NCI-H69 (cell line): ENCODE measurements at regions not wholly inside any gene's neighbourhood (a gene's known extent, or its start where the extent isn't known, plus 50 kb on each side); places are given as distances from the start of the nearest gene placed in this dataset.

Source experiments
- DNase-seq: peaks from one replicate; lab custom pipeline; 2025; lab: John Stamatoyannopoulos, UW

DNA sequence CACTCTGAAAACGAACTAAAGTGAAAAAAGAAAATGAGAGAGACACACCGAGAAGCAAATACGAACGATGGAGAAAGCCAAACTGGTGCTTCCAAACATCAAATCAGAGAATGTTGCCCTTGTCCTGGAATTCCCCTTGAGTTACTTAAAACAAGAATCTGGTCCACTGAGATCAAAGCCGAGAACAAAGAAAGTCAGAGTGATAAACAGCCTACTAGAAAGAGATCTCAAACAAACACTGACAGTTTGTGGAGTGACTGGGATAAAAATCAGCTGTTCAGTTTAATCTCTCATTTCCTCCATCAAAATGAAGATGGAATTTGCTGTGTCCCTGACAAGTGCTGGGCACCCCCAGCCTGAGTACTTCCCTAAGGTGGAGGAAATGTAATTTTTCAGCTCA, 582.6 kb downstream of the NR2F1-AS1 start:
- no peak for DNase-seq

DNA sequence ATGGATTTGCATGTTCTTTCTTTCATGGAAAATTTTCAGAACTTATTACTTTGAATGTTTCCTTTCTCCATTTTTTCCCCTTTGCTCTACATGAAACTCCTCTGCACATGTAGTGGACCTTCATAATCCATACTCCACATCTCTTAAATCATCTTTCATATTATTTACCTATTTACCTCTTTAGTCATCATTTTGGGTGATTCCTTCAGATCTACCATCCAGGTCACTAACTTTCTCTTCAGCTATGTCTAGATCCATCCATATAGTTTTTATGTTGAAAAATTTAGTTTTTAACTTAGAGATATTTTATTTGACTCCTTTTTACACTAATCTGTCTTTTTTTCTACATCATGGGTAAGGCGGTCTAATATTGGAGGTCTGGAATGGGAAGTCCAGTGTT, 586.6 kb downstream of the NR2F1-AS1 start:
- no peak for DNase-seq

DNA sequence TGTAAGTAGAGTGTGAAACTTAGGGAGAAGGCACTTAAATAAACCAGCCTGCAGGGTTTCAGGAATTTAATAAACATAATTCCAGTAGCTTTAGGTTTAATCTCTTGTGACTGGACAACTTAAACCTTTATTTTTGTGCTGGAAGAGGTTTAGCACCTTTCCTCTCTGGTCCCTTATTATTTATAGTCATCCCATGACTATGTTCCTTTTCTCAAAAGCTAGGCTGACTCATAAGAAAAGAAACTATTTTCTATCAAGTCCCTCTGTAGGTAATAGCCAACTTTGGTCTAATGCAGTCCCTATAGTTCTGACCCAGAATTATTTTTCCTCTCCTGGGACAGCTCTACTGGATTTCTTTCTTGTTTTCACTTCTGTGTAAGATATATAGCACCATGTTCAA, 588.9 kb downstream of the NR2F1-AS1 start:
- no peak for DNase-seq

DNA sequence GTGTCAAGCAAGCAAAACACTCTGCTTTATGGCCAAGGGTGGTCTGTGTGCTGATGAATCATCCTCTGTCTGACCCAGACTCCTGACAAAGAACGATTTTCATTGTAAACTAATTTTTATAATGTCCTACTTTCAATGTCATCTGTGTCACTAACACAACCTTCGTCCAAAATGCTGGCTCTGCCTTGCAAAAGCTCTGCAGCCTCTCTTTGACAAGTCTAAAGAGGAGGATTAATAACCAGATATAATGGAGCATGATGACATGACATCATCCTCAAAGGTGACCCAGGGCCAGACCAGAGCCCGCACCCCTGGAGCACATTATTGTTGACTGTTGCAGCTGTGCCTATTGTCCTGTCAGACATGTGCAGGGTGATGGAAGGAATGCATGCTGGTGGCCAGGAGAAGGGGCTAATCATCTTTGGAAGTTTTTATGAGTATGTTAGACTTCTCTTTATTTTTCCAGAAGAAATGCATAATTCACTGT, 589.4 kb downstream of the NR2F1-AS1 start:
- peak; percentile 94 for DNase-seq

DNA sequence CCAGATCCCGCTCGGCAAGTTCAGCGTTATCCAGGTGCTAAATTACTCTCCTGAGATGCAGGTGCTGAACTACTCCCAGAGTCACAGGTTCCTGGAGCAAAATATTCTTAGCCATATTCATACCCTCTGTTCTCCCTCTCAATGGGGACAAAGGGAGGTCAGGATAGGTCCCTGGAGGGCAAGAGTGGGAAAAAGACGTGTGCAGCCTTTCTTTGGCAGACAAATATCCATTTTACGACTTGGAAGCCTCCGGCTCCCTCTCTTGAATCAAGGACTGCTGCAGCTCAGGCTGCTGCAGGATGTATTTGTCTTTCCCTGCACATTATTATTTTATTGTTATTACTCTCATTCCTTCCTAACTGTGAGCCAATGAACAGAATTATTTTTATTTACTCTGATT, 590.2 kb downstream of the NR2F1-AS1 start:
- peak; percentile 73 for DNase-seq

DNA sequence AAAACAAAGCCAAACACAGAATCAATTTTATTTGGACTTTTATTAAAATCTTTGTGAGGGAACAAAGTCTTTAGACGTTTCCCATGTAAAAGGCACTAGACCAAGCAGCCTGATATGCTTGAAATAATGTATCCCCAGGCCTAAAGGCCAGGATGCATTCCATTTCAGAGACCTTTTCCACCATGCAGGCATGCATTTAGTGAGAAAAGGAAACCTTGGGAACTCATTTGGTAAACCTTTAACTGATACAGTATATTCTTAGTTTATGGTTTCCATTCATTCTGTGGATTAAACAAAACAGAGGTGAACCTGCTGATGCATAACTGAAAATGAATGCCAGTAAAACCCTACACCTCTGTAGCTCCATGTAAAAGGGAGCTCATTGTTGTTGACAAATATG, 600.0 kb downstream of the NR2F1-AS1 start:
- no peak for DNase-seq

DNA sequence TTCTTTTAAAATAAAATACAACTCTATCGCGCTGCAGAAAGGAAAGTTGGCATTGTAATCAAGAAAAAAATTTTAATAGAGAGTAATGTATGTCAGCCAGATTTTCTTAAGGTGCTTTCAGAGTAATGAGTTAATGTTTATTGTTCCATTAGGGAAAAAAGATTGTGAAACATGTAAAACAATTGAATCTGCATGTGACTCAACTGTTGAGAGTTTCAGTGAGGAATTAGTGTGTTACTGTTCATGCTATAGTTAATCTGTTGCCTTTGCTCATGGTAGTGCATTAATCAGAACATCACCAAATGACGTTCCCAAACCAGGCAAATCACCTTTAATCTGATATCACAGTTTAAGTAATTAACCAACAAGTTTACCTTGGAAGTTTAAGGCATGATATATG, 600.5 kb downstream of the NR2F1-AS1 start:
- DNase-seq = no peak

DNA sequence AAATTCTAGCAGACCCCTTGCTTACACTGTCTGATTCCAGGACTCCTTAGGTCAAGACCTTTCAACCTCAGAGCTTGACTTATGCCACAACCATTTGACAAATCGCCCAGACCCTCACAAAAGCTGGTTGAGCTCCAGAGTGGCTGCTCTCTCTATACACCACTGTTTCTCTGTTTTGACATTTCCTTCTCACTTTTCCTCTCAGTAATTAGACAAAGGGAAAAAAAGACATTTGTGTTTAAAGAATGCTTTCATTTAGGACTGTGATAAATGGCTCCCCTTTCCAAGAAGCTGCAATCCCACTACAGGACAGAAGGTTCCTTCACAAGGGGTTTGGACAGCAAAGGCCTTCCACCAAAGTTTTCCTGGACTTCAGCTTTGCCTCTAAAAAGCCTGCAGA, 601.3 kb downstream of the NR2F1-AS1 start:
- DNase-seq = no peak

DNA sequence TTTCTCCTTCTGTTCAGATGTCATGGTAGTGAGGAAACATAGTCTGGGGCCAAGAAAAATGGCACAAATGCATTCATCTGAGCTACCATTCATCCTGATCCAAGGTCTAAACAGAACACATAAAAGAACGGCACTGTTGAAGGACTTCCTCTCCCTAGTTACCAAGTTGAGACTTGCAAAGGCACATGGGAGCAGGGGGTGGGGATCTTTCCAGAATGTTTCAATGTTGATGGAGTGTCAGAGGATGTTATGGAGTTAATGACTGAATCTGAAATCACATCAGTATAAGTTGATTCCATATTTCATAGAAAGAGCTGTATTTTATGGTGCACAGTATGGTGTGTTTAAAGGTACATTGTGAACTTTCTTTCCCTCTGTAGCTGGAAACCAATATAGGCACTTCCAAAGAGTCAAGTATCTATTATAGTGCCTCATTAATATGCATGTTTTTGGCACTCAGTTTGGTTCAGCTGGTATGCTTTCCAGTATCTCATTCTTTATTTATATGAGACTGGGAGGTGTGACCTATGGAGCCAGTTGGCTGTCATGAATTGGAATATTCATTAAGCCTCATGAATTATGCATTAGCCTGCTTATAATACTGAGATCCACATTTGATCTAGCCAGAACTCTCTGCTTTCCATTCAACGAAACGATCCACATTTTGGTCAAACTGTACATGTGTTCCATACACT, 603.0 kb downstream of the NR2F1-AS1 start:
- peak; percentile 63 for DNase-seq

DNA sequence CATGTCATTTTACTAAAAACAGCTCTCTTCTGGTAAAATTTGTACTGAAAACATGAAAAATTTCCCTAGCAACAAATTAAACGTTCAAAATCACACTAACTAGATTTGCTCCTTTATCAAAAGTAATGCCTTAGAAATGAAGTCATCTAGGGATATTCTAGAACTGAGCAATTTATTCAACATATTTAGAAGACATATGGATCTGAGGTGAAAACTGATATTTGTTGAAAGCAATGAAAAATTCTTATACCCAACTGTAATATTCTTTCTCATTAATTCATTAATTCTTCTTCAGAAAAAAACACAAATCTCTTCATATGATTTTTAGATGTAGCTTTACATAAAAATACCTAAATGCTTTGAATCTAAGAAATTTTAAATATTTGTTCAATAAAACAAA, 604.9 kb downstream of the NR2F1-AS1 start:
- no peak for DNase-seq

DNA sequence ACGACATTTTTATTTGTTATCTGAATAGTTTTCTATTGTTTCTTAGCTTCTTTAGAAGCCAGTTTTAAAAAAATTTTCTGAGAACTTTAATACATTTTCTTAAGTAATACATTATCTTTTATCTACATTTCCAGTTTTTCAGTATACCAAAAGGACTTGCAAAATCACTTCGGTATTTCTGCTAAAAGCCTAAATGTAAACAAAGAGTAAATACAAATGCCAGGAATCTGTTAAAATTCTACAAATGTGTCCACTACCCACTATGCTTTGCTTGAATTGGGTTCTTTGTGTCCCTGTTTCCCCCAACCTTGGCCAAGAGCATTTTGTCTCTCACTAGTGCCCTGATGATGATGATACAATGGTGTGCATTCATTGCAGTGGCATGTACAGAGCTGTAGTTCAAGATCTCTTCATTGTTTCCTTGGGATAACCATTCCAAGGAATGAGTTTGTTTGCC, 611.2 kb downstream of the NR2F1-AS1 start:
- DNase-seq = no peak

DNA sequence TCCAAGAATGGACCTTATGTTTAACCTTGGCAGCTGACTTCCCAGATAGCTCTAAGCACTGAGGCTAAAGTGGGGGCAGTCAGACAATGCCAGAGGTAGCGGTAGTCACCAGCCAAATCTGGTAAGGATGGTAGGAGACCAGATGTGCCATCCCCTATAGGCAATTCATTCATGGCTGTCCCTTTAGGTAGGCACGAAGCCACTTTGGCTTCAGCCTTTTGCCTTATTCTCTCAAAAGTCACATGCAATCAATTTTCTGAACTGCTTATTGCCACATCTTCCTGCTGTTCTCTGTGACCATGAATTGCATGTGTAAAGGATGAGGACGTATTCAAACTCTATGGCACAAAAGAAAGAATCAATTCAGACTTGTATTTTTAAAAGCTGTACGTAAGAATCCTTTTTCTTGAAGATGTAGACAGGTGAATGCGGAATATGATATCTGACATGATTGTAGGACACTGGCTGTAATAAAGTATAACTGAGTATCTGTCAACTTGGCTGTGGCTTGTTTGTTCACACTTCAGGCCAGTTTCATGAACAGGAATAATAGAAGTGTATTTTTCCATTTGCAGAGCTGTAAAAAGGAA, 611.7 kb downstream of the NR2F1-AS1 start:
- no peak for DNase-seq

DNA sequence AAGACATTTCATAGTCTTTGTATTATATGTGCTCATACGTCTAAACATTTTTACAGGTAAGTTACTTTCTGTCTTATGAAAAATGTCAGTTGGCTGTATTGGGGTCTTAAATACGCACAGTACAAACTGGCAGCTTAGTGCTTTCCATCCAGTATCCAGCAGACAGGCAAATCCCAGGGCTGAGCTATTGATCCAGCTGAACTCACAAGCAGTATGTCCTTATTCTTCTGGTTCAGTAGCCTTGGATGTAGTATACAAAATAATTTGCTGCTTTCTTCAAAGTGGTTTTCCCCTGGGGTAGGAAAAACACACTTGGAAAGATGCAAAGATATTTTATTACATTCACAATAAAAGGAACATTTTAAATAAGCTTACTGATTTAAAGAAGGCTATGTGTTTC, 617.2 kb downstream of the NR2F1-AS1 start:
- peak; percentile 19 for DNase-seq

DNA sequence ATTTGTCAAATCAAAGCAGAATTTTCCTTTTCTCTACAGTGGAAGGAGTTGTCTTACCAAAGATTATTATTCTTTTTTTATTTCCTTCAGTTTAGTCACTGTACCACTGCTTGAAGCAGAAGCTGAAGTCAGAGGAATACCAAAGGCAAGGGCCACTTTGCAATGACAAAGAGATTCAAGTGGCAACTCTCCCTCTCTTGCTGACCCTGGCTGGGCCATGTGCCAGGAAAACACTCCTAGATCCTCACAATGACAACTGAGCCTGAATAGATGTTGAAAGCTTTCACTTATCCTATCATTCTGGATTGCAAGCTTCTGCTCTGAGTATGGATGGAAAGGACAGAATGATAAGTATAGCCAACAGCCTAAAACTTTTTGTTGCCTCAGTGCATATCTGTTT, 618.3 kb downstream of the NR2F1-AS1 start:
- DNase-seq = peak; percentile 90

DNA sequence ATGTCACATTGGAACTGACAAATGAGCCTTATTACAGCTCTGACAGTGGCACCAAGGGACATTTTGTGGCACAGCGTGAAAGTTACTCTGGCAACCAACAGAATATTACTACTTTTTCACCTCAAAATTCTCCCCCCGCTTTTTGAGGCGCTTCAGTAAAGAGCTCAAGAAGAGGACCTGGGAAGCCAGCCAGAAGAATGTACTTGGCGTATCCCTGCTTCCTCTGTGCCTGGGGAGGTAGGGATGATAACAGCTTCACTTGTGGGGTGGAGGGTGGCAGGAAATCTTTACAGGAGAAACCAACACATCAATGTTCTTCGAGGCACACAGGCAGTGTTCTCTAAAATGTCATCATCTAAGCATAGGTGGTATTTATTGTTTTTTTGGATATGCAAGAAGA, 624.1 kb downstream of the NR2F1-AS1 start:
- no peak for DNase-seq

DNA sequence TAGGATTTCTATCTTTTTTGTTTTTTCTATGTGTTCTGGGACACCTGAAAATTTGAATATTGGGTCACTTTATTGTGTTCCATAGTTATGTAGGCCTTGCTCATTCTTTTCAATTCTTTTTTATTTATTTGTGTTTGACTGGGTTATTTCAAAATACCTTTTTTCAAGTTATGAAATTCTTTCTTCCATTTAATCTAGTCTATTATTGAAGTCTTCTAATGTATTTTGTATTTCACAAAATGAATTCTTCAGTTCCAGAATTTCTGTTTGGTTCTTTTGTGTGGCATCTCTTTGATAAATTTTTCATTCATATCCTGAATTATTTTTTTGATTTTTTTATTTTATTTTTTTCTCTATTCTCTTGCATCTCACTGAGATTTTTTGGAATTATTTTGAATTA, 628.8 kb downstream of the NR2F1-AS1 start:
- no peak for DNase-seq

DNA sequence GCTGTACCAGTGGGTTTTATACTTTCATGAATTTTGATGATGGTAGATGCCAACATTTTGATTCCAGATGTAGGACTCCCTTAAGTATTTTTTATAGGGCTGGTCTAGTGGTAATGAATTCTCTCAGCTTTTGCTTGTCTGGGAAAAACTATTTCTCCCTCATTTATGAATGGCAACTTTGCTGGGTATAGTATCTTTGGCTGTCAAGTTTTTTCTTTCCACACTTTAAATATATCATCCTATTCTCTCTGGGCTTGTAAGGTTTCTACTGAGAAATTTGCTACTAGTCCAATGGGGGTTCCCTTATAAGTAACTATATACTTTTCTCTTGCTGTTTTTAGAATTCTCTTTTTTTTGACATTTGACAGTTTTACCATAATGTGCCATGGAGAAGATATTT, 629.3 kb downstream of the NR2F1-AS1 start:
- DNase-seq = no peak

DNA sequence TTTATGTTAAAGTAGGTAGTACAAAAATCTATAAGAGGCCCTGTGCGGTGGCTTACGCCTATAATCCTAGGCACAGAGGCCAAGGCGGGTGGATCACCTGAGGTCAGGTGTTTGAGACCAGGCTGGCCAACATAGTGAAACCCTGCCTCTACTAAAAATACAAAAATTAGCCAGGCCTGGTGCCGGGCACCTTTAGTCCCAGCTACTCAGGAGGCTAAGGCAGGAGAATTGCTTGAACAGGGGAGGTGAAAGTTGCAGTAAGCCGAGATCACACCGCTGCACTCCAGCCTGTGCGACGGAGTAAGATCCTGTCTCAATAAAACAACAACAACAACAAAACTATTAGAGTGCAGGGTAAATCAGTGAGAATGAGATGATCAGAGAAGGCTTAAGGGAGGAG, 634.5 kb downstream of the NR2F1-AS1 start:
- no peak for DNase-seq

DNA sequence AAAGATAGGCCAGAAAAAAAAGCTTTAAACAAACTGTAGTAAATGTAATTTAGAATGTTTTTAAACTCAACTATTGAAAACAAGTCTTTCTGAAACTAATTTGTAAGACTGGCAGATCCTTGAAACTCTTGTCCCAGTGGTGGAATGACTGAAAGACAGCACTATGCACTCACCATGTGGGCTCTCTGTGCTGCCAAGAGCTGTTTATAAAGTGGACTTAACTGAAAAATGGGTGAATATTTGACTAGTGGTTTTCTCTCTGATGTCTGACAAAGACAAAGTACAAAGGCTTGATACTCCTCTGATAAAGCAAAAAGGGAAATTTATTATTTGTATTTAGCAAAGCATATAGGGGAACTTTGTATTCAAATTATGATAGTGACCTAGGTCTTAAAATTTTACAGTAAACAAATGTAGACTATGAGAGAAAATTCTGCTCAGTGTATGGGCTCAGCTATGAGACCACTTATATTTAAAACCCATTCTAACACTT, 635.4 kb downstream of the NR2F1-AS1 start:
- peak; percentile 25 for DNase-seq

DNA sequence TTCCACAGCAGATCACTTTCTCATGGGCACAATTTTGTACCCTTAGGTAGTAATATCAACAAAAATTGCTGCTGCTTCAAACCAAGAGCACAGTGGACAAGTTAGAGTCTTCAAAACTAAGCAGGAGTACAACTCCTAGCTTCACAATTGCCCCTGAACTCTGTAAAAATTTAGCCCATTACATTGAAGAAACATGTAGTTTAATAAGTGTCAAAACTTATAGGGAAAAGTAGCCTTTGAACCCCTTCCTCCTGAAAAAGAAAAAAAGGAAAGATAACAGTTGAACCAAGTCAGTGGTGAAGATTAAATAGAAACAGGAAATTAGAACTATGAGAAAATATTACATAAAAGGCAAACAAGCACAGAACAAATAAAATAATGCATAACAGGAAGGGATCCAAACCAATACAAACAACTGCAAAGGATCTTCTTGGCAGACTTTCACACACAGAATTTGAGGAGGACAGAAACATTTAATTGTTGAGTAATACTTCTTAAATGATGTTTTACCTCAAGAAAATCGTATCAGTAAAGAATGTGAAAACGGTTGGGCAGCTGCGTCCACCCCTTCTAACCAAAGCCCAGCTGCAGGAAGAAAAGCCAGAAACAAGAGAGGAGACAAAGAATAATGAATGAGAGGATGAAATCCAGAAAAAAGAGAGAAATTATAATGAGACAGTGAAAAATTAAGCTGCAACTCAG, 636.0 kb downstream of the NR2F1-AS1 start:
- no peak for DNase-seq

DNA sequence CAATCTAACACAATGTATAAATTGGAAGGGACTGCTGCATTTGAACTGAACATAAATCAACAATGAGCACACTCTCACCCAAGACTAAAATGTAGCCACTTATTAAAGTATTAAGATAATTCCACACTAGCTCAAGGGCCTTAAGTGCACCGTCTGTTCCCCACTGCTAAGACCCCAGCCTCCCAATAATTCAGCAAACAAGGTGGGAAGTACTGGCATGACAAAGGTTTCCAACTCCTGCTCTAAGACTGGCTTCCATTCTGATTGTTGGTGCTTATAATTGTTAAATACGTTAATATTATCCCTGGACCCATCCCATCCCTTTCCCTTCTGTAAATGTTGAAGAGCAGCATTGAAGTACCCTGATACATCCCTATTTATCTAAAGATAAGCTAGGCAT, 636.7 kb downstream of the NR2F1-AS1 start:
- DNase-seq = peak; percentile 23

DNA sequence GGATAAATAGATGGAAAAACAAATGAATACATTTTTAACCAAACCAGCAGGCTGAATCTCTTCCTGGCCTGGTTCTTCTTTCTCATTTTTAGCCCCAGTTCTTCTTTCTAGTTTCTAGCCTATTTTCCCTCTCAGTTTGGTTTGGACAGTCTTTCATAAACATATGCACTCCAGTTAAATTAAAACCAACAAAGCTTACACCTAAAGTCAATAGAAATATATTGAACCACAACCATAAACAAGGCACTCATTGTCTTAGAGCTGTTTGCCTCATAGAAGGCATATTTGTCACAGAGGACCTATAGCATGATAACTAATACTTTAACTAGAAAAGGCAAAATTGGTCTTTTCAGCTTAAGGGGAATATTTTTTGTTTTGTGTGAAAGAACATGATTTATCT, 638.3 kb downstream of the NR2F1-AS1 start:
- DNase-seq = no peak

DNA sequence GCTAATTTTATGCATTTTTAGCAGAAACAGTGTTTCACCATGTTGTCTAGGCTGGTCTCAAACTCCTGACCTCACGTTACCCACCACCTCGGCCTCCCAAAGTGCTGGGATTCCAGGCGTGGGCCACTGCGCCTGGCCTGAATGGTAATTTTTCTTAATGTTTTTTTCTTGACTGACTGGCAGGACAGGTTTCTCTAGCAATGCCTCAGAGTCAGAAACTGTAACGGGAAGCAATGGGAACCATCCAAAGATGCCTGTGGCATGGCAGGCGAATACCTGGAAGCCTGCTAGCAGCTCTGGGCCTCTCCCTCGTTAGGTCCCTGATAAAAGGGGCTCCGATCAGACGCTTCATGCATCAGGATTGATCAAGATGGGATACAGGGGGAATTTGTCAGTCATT, 639.2 kb downstream of the NR2F1-AS1 start:
- DNase-seq = no peak
